Ramos (cell line): ENCODE measurements at regions not wholly inside any gene's neighbourhood (a gene's known extent, or its start where the extent isn't known, plus 50 kb on each side); places are given as distances from the start of the nearest gene placed in this dataset.

Experiments
- in situ Hi-C: fragments of 300-500 bp; cut with MboI; formaldehyde crosslinking; loops from one replicate; pipeline ENCODE4 v1.14.3; 2022; ENCODE audit warnings: low sequenced_read_pairs; ENCODE audit not compliant: unreplicated experiment

DNA sequence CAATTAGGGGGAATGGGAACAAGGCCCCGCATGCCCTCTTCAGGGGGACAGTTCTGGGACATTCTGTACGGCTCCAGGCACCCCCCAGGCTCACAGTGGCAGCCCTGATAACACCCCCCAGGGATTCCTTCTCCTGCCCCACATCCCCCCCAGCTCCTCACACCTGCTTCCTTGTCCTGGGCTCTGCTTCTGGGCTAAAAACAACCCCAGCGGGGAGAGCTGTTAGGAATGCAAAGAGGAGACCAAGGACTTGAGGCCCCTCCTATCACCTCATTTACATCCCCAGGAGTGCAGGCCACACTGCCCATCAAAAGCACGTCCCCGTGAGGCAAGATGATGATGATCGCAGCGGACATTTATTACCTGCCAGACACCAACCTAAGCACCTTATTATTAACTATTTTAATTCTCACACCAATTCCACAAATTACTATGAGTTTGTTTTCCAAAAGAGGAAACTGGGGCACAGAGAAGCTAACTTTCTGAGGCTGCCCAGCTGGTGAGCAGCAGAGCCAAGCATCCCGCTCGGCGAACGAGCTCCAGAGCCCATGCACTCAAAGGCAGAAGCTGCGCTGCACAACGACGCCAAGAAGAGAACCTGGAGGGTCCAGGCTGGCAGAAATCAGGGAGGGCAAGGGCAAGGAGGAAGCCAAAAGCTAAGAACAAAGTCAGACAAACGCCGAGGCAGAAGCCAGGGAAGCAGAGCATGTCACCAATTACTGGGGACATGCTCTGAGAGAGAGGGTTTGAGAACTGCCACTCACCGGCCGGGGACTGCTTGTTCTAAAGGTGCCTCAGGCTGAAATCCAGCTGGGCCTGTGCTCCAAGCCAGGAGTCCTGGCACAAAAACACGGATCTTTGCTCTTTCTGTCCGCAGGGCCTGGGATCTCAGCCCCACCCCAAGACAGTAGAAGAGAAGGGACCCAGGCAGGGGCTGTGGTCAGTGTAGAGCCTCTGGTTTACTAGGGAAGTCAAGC is 76.2 kb upstream of the NSMCE3 start:
- in situ Hi-C loops, result no loop called here

DNA sequence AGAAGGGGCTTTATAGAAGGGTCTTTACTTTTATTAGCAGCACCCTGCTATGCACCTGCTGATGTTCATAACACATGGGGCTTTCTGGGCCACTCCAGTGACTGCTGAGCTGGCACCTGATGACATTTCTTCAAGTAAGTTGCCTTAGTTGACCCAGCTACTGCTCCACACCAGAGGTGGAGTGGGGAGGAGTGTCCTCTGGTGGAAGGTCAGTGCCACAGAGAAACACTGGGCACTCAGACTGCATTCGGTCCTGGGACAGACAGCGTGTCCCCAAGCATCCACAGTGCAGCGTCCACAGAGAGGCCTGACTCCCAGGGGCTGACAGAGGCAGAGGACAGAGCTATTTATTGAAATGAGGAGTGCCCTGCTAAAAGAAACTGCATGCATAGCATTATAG is 74.9 kb upstream of the NSMCE3 start:
- in situ Hi-C loops, result no loop called here

DNA sequence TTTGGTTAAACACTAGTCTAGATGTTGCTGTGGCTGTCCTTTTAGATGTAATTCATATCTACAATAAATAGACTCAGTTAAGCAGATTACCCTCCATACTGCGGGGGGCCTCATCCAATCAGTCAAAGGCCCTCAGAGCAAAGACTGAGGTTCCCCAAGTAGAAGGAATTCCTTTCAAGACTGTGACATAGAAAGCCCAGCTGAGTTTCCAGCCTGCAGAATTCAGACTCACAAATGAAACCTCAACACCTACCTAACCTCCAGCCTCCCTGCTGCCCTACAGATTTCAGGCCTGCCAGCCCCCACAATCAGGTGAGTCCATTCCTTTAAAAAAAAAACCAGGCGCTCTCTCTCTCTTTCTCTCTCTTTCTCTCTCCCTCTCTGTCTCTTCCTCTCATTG is 73.6 kb upstream of the NSMCE3 start:
- in situ Hi-C loops, result no loop called here

DNA sequence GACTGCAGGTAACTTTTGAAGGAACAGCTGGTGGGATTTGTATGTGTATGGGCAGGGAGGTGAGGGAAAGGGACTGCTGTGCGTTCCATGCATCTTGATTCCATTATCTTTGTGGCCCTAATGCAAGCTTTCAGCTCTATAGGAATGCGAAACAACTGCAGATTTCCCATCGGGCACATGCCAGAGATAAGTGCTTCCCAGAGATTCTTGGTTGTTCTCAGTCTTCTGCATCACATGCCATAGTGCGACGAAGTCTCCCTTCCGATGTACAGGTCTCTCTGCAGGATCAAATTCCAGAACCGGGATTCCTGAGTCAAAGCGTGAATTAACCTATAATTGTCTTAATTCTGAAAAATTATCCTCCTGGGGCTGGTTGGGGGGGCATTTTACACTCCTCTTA is 72.6 kb upstream of the NSMCE3 start:
- in situ Hi-C loops, result no loop called here

DNA sequence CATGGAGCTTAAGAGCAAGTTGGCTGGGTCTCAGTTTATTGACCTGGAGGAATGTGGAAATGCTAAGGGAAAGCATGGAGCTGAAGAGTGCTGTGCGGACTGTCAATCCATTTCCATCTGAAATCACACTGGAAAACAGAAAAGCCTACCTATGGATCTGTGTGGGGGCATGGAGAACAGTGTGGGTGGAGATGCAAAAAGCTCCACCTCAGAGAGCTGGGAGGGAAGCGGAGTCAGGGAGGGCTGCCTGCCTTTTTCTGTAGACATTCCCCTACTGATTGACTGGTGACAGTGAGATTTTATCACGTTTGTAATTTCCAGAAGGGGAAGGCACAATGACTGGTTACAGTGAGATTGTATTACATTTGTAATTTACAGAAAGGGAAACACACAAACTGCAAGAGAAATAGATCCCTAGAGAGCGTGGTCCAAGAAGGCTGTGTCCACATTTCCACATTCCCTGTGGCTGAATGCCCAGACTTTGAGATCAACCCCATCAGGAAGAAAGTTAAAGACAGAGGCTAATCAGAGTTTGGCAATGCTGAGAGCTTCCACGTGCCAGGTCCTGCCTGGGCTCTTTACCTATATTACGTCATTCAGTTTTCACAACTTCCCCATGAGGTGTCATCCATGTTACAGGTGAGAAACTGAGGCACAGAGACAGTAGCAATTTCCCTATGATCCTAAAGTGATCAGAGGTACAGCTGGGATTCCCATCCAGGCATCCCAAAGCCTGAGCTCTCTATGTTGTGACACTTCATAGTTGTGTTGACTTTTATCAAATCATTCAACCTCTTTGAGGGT is 67.7 kb upstream of the NSMCE3 start:
- in situ Hi-C loops, result no loop called here

DNA sequence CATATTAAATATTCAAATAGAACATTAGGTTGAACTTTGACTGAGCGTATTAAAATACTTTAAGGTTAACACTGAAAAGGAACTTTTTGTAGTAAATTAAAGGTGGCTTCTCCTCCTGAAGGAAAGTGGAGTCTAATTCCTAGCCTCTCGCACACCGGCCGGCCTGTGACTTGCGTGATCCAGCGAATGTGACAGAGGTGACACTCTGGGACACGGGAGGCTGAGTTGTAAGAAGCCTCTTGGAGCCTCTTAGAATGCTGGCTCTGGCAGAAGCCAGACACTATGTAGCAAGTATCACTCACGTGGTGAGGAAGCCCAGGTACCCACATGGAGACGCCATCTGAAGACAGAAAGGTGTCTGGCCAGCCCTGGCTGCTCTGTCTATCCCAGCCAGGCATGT is 64.9 kb upstream of the NSMCE3 start:
- in situ Hi-C loops, result no loop called here

DNA sequence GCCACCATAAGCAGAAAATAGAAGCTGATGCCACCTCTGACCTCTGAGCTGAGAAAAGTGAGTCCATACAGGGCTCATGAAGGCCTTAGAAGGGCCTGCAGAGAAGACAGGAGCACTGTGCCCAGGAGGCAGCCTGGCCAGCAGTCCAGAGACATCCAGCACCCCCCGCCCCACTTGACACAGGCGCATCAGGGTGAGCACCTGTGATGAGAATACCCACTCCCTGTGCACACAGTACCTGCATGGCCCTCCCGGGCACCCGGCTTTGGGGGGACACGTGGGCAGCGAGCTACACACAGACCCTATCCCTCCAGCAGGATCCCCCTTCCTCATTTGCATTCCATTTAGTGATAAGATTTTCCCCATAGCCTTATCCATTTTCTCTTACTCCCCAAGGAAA is 63.6 kb upstream of the NSMCE3 start:
- in situ Hi-C loops, result no loop called here

DNA sequence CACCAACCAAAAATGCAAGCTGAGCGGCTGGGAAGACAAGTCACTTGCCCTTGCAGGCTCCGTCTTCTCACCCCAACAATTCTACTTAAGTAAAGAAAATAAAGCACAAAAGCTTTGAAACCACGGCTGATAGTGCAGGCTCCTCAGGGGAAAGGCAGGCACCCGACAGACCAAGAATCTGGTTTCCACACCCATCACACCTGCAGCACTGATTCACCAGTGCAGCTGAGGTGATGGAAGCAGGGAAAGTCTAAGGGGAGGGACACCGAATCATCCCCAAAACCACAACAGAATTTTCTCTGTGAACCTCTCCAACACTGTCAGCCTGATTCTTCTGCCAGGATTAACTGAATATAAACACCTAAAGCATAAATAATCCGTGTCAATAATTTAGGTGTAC is 62.0 kb upstream of the NSMCE3 start:
- in situ Hi-C loops, result no loop called here

DNA sequence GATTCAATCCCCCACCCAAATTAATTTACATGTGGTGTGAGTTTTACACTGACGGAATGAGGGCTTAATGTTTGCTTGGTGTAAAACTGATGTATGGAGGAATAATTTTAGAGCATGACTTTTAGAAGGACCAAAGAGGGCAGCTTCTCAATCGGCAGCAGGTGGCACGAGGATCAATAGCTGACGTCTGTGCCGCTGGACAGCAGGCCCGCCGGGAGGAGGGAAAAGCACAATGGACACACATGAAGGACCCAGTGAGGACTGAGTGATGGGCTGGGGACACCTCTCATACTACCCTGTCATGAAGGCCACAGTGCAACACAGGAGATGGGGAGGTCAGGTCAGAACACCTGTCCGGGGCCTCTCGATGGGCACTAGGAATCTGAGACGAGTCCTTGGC is 61.4 kb upstream of the NSMCE3 start:
- in situ Hi-C loops, result no loop called here

DNA sequence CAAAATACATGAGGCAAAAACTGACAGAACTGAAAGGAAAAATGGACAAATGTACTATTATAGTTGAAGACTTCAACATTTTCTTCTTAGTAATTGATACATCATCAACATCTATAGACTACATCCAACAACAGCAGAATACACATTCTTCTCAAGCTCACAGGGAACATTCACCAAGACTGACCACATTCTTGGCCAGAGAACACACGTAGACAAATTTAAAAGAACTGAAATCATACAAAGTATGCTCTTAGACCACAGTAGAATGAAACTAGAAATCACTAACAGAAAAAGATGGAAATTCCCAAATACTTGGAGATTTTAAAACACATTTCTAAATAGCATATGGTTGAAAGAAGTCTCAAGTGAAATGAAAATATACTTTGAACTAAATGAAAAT is 55.1 kb upstream of the NSMCE3 start:
- in situ Hi-C loops, result no loop called here

DNA sequence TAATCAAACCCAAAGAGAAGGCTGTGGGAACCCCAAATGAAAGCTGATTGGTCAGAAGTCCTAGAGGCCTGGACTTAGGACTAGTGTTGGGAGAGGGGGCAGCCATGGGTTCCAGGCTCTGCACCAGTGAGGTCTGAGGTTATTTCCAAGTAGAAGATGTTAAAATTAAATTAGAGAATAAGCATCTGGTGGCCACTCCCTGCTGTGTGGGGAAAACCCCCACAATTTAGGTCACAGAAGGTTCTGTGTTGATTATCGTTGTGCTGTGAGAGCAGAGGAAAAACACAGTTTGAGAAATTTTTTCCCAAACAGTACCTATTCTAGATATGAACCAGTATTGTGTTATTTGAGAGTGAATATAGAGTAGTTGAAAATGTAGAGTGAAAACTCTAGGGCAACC is 53.9 kb upstream of the NSMCE3 start:
- in situ Hi-C loops, result no loop called here

DNA sequence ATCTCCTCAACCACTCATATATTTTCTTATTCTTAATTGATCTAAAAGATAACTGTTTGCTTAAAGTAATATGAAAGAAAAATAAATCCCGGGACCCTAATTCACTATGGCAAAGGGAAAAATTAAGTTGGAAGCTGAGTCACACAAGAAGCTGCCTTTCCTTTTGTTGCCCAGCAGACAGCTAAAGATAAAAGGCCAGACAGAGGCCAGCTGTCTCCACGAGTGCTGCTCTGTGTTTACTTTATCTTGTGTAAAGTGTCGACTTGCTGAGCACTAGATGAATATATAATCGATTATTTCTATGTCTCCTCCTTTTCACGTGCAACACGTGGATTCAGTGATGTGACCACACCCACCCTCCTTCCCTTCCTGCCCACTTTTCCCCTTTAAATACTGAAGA is 52.8 kb upstream of the NSMCE3 start:
- in situ Hi-C loops, result no loop called here

DNA sequence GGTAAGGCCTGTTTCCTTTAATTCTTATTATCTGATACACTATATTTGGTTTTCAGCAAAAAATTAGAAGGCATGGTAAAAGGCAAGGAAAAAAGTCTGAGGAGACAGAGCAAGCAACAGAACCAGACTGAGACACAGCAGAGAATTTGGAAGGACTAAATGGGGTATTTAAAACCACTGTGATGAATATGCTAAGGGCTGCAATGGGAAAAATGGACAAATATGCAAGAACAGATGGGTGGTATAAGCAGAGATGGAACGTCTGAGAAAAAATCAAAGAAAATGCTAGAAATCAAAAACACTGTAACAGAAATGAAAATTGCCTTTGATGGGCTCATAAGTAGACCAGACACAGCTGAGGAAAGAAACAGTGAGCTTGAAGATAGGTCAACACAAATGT is 50.8 kb upstream of the NSMCE3 start:
- in situ Hi-C loops, result no loop called here

DNA sequence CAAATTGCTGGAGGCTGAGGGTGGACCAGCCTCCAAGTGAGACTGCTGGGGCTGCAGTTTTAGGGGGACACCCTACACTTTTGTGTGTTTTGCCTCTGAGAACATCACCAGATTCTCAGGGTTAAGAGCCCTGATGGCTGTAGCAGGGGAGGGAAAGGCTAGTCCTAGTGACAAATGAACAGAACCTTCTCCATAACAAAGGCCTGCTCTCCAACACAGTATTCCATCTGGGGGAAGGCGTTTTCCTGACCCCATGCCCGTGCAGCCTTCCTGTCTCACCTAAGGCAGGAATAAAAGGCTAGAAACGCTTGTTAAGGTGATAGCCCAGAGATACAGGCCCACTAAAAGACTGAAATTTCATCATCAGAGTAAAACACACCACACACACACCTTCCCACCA is 50.2 kb upstream of the NSMCE3 start:
- in situ Hi-C loops, result no loop called here
